Dendritic cell treated with granulocyte-macrophage colony-stimulating factor and Interleukin-4, amounts not matched to agents 40 ng/mL and 50 ng/mL, for 4 days (primary cell): ENCODE measurements at regions not wholly inside any gene's neighbourhood (a gene's known extent, or its start where the extent isn't known, plus 50 kb on each side); places are given as distances from the start of the nearest gene placed in this dataset.
"Not testable (repeated sequence)": the region's sequence is repeated elsewhere in the genome, so short reads cannot be mapped to it uniquely, and the experiment has no call there.

Experiments used
- H3K27ac Mint-ChIP-seq: one replicate; pipeline ENCODE4 v1.8.0; 2022; ENCODE audit warnings: mild to moderate bottlenecking, mixed read lengths
- H3K27me3 Mint-ChIP-seq: one replicate; pipeline ENCODE4 v1.8.0; 2022; ENCODE audit warnings: mild to moderate bottlenecking, mixed read lengths
- H3K36me3 Mint-ChIP-seq: one replicate; pipeline ENCODE4 v1.8.0; 2022; ENCODE audit warnings: low read depth, mixed read lengths
- H3K4me1 Mint-ChIP-seq: one replicate; pipeline ENCODE4 v1.8.0; 2022; ENCODE audit warnings: low read depth, mixed read lengths
- H3K4me3 Mint-ChIP-seq: one replicate; pipeline ENCODE4 v1.8.0; 2022; ENCODE audit warnings: mild to moderate bottlenecking, moderate library complexity, mixed read lengths
- H3K9me3 Mint-ChIP-seq: one replicate; pipeline ENCODE4 v1.8.0; 2022; ENCODE audit warnings: mixed read lengths
- intact Hi-C: fragments of 100-400 bp; cut with micrococcal nuclease; formaldehyde crosslinking; loops from one replicate; pipeline ENCODE4 v1.15.0; 2022

- H3K4me1 Mint-ChIP-seq, H3K36me3 Mint-ChIP-seq, intact Hi-C loops, H3K4me3 Mint-ChIP-seq, H3K27me3 Mint-ChIP-seq, H3K27ac Mint-ChIP-seq: not testable (repeated sequence)
- peaks cover 72% of the 10 kb centered on the region for H3K9me3 Mint-ChIP-seq
Observed at GRCh38 chr17:22298484-22298951, 606.2 kb downstream of the KCNJ18 start.

- no peak overlapping the region for H3K4me3 Mint-ChIP-seq
- no peaks in the 10 kb centered on the region for H3K27me3 Mint-ChIP-seq
- no peak overlapping the region for H3K27ac Mint-ChIP-seq
- H3K36me3 Mint-ChIP-seq: no peaks in the 10 kb centered on the region
- intact Hi-C loops: no loop called here
- peaks cover 75% of the 10 kb centered on the region for H3K9me3 Mint-ChIP-seq
- H3K4me1 Mint-ChIP-seq: no peaks in the 10 kb centered on the region
Observed at GRCh38 chr17:22300177-22300576, 607.9 kb downstream of the KCNJ18 start.

DNA sequence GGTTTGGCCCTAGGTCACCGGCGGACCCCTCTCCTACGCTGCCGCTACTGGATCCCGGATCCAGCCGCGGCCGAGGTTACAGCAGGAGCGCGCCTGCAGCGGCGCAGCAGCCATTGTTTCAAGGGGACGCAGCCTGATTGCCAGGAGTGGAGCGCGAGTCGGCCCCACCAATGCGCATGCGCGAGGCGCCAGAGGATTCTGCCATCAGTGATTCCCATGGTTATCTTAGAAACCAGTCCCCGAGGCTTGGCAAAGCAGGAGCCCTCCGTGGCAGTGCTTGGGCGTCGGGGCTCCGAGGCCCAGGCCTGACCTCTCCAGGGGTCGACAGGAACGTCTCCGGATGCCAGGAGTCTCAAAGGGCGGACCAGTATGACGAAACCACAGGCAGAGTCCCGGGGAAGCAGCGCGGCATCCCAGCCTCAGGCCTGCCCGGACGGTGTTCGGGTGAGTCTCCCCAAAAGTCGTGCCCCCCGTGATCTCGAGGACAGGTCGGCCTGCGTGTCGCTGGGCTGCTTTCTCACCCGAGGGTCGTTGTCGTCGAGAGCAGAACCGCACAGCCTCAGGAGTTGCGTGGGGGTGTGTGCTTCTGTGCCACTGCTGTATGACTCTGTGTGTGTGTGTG, 608.5 kb downstream of the KCNJ18 start:
- Mint-ChIP-seq H3K27me3 (no peaks in the 10 kb centered on the region), H3K4me3 (no peak overlapping the region), H3K36me3 (no peaks in the 10 kb centered on the region), H3K4me1 (no peaks in the 10 kb centered on the region), H3K27ac (no peak overlapping the region), H3K9me3 (peaks cover 82% of the 10 kb centered on the region)
- intact Hi-C loops: no loop called here

GRCh38 chr17:22301353-22301745, 609.0 kb downstream of the KCNJ18 start:
- Mint-ChIP-seq H3K4me1 (no peaks in the 10 kb centered on the region), H3K36me3 (no peaks in the 10 kb centered on the region), H3K9me3 (peaks cover 79% of the 10 kb centered on the region), H3K27ac (no peak overlapping the region), H3K27me3 (no peaks in the 10 kb centered on the region), H3K4me3 (no peak overlapping the region)
- intact Hi-C loops: no loop called here

DNA sequence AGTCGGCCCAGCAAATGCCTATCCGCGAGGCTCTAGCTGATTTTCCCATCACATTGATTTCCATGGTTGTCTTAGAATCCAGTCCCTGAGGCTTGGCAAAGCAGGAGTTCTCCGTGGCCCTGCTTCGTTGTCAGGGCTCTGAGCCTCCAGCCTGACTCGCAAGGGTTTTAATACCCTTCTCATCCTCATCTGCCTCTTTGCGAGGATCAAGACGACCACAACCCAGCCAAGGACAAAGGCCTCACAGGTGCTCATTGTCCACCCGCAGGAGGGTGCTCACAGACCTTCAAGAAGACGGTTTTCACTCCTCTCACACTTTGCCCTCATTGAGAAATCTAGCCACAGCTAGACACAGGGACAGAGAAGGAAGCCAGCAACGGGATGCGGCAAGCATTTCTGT, 610.8 kb downstream of the KCNJ18 start:
- H3K9me3 Mint-ChIP-seq: peaks cover 91% of the 10 kb centered on the region
- H3K4me1 Mint-ChIP-seq: no peaks in the 10 kb centered on the region
- no peak overlapping the region for H3K4me3 Mint-ChIP-seq
- no peak overlapping the region for H3K27ac Mint-ChIP-seq
- no peaks in the 10 kb centered on the region for H3K36me3 Mint-ChIP-seq
- H3K27me3 Mint-ChIP-seq: no peaks in the 10 kb centered on the region
- intact Hi-C loops: no loop called here

DNA sequence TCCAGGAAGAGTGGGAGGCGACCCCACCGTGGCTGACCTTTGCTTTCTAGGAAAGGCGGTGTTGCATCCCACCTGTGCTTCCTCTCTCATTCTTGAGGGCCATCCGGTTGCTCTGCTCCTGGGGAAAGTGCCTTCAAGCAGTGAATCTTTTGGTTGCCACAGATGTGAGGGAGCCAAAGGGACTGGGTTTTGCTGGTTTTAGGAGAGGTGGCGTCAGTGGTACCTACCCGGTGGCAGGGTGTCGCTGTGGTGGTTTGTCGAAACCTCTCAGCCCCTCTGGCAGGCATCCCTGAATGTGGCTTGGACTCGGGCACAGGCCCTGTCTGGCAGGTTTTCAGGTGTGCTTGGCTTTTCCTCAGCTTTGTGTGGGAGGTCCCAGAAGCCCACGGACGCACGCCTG, 611.5 kb downstream of the KCNJ18 start:
- intact Hi-C loops: no loop called here
- H3K27ac Mint-ChIP-seq: no peak overlapping the region
- no peaks in the 10 kb centered on the region for H3K4me1 Mint-ChIP-seq
- H3K9me3 Mint-ChIP-seq: peaks cover 88% of the 10 kb centered on the region
- no peaks in the 10 kb centered on the region for H3K27me3 Mint-ChIP-seq
- H3K4me3 Mint-ChIP-seq: no peak overlapping the region
- H3K36me3 Mint-ChIP-seq: no peaks in the 10 kb centered on the region

- H3K36me3 Mint-ChIP-seq: no peaks in the 10 kb centered on the region
- H3K27me3 Mint-ChIP-seq: no peaks in the 10 kb centered on the region
- intact Hi-C loops: no loop called here
Observed at GRCh38 chr17:22304667-22305303, 612.5 kb downstream of the KCNJ18 start.

DNA sequence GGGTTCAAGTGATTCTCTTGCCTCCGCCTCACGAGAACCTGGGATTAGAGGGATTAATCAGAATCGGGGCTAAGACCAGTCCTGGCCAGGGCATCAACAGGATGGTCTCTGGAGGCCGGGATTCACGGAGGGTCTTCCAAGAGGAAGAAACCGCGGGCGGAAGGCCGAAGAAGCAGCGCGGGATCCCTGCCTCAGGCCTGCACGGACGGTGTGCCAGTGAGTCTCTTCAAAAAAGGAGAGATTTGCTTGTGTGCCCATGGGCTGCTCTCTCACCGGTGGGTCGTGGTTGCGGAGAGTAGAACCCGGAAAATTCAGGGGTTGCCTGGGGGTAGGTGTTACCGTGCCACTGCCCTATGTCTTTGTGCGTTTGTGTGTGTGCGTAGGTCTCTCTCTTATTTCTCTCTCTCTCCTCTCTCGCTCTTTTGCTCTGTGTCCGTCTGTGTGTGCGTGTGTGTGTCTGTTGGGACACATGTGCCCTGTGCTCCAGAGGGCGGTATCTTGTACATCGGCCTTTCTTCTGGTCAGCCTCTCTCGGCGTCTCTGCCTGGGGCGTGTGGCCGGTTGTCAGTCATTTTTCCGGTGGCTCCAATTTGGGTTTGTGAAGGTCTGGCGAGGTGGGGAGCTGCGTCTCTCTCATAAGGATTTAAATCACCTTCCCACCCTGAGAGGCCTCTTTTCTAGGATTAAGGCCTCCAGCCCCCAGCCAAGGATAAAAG, 613.2 kb downstream of the KCNJ18 start:
- Mint-ChIP-seq H3K4me3 (no peak overlapping the region), H3K27ac (no peak overlapping the region), H3K27me3 (no peaks in the 10 kb centered on the region), H3K4me1 (no peaks in the 10 kb centered on the region), H3K36me3 (no peaks in the 10 kb centered on the region), H3K9me3 (peaks cover 80% of the 10 kb centered on the region)
- intact Hi-C loops: no loop called here

More at GRCh38 chr17:22304667-22305303, 612.5 kb downstream of the KCNJ18 start:
- Mint-ChIP-seq H3K9me3 (peaks cover 80% of the 10 kb centered on the region), H3K4me3 (no peak overlapping the region), H3K4me1 (no peaks in the 10 kb centered on the region), H3K27ac (no peak overlapping the region)

DNA sequence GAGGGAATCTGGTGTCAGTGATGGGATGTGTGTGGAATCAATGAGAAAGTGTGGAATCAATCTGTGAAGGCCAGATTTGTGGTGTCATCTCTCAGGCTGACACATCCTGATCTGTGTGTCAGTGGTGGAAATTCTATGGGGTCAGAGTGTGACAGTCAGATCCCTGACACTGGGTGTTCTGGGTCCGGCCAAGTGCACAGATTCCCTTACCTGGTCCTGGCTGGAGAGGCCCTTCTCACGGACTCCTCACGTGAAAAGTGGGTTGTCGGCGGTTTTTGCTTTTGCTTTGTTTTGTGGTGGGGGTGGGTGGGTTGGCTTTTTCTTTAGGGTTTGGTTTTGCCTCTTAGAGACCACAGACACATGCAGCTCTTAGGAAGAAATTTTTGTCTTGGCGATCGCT, 618.0 kb downstream of the KCNJ18 start:
- H3K36me3 Mint-ChIP-seq, H3K27me3 Mint-ChIP-seq, H3K4me1 Mint-ChIP-seq, H3K4me3 Mint-ChIP-seq, intact Hi-C loops, H3K27ac Mint-ChIP-seq: not testable (repeated sequence)
- peaks cover 59% of the 10 kb centered on the region for H3K9me3 Mint-ChIP-seq

DNA sequence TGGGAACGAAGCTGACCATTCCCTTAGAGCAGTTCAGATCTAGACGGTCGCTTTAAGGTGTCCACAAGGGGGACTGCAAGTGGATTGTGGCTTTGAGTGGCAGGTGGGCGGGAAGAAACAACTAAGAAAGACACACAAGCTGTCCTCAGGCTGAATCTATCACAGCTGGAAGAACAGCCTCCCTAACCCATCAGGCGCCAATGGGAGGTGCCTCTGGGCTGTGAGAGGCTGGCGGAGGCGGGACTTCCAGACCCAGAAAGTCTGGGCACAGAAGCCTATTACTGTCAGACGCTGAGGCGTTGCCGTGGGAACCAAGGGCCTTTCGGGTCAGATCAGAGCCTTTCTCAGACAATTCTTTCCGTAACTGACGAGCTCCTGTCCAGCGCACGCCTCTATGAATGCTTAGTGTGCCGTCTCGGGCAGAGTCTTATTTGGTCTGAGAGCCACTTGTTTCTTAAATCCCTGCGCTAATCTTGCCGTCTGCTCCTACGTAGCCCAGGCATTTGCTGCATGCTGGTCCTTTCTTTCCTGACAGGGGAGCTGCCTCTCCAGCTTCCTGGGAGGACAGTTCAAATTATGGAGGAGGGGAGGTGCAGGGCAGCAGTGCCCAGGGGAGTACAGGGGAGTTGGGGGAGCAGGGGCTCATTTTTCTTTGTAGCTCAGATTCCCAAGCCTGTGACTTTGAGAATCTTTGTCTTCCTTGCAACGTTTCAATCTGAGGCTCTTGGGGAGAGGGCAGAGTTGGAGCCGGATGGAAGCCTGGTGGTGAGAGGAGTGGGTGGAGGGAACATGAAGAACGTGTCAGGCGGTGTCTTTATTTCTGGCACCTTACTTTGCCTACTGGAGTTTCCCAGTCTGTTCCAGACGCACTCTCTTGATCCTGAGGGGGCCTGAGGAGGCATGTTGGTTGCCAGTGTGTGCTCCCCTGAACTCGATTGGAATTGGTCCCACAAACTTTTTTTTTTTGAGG, 618.7 kb downstream of the KCNJ18 start:
- H3K36me3 Mint-ChIP-seq: no peaks in the 10 kb centered on the region
- H3K4me3 Mint-ChIP-seq: no peak overlapping the region
- no peaks in the 10 kb centered on the region for H3K4me1 Mint-ChIP-seq
- no peak overlapping the region for H3K27ac Mint-ChIP-seq
- H3K9me3 Mint-ChIP-seq: peaks cover 59% of the 10 kb centered on the region
- H3K27me3 Mint-ChIP-seq: no peaks in the 10 kb centered on the region
- intact Hi-C loops: no loop called here

DNA sequence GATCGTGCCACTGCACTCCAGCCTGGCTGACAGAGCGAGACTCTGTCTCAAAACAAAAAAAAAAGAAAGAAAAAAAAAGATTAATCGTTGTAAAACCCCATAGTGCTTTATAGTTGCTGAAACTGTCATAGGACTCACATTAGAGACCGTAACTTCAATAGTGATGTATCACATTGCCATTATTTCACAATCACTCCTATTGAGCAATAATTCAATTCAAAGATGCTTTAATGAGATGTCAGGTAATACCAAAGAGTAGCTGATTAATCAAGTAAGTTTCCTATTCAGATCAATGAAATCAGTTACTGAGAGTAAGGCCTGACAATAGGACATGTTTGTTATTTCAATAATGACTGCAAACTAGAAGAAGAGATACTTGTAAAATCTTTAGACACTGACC, 628.7 kb downstream of the KCNJ18 start:
- H3K27me3 Mint-ChIP-seq, H3K4me3 Mint-ChIP-seq, intact Hi-C loops, H3K4me1 Mint-ChIP-seq, H3K27ac Mint-ChIP-seq, H3K36me3 Mint-ChIP-seq: not testable (repeated sequence)
- peaks cover 76% of the 10 kb centered on the region for H3K9me3 Mint-ChIP-seq

GRCh38 chr17:22322893-22323550, 630.7 kb downstream of the KCNJ18 start:
- H3K27ac Mint-ChIP-seq, H3K36me3 Mint-ChIP-seq, H3K4me1 Mint-ChIP-seq, intact Hi-C loops, H3K4me3 Mint-ChIP-seq, H3K27me3 Mint-ChIP-seq: not testable (repeated sequence)
- H3K9me3 Mint-ChIP-seq: peaks cover 65% of the 10 kb centered on the region

DNA sequence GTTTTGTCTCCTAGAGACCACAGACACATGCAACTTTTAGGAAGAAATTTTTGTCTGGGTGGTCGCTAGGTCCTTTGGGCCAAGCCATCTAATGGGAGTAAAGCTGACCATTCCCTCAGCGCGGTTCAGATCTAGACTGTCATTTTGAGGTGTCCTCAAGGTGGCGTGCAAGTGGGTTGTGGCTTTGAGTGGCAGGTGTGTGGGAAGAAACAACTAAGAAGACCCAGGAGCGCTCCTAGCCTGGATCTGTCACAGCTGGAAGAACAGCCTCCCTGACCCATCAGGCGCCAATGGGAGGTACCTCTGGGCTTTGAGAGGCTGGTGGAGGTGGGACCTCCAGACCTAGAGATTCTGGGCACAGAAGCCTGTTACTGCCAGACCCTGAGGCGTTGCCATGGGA, 645.1 kb downstream of the KCNJ18 start:
- no peaks in the 10 kb centered on the region for H3K27me3 Mint-ChIP-seq

More for the DNA sequence above, 645.1 kb downstream of the KCNJ18 start:
- H3K9me3 Mint-ChIP-seq: peaks cover 29% of the 10 kb centered on the region
- no peak overlapping the region for H3K4me3 Mint-ChIP-seq
- H3K36me3 Mint-ChIP-seq: no peaks in the 10 kb centered on the region
- no peaks in the 10 kb centered on the region for H3K4me1 Mint-ChIP-seq
- intact Hi-C loops: no loop called here
- no peak overlapping the region for H3K27ac Mint-ChIP-seq
